HG02642 (cell line): ENCODE measurements at regions not wholly inside any gene's neighbourhood (a gene's known extent, or its start where the extent isn't known, plus 50 kb on each side); places are given as distances from the start of the nearest gene placed in this dataset.
"Not testable (repeated sequence)": the region's sequence is repeated elsewhere in the genome, so short reads cannot be mapped to it uniquely, and the experiment has no call there.

Source experiments
- ATAC-seq: cut with Tn5 transposase; IDR thresholded peaks from one replicate; pipeline ENCODE4 v1.9.1; 2021; ENCODE audit warnings: mild to moderate bottlenecking; ENCODE audit not compliant: unreplicated experiment, poor library complexity

DNA sequence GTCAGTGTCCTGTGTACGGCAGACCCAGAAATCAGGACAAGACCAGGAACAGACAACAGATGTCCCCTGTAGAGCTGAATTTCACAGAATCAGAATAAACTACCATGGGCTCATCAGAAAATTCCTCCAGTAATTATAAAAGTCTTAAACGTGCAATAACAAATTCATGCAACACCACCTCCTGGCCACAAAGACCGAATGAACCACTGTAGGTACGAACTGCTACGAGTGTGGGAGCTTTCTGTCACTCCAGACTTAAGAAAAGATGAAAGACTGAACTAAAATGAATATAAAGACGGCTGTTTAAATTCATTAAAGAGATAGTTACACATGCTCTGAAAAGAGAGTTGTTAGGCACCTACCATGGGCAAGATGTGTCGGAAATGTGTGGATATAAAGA is 333.5 kb downstream of the RRAGC start:
- no peak for ATAC-seq

DNA sequence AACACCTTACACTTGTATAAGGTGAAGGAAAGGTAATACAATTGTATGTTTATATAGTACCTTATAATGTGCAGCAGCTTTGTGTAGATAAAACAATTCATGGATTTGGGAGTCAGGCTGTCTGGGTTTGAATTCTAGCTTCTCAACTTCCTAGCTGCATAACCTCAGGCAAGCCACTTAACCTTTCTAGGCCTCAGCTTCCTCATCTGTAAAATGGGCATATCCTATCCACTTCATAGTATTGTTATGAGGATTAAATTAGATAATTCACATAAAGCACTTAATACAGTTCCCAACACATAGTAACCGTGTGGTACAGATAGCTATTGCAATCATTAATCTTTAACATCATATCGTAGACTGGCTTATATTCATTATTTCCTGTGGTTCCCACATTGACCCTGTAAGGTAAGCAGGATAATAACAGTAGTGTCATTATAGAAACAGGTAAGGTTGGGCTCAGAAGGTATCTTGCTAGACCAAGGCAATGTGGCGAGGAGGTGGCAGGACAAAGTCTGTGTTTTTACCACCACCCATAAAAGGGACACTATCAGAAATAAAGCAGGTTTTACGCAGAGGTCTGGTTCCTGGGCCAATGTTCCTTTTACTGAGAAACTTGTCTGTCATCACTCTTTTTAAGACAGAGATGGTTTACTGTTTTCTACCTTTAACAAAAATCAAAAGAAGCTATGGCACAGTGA is 334.1 kb downstream of the RRAGC start:
- no peak for ATAC-seq

DNA sequence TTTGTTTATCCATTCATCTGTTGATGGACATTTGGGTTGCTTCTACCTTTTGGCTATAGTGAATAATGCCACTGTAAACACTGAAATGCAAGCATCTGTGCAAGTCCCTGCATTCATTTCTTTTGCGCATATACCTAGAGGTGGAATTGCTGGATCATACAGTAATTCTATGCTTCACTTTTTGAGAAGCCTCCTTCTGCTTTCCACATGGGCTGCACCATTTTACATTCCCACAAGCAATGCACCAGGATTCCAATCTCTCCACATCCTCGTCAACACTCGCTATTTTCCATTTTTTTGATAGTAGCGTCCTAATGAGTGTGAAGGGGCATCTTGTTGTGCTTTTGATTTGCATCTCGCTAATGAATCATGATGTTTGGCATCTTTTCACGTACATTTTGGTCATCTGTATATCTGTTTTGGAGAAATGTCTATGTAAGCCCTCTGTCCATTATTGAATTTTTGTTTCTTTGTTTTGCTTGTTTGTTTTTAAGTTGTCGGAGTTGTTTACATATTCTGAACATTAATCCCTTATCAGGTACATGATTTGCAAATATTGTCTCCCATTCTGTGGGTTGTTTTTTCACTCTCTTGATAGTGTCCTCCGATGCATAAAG is 335.4 kb downstream of the RRAGC start:
- ATAC-seq, result no peak

DNA sequence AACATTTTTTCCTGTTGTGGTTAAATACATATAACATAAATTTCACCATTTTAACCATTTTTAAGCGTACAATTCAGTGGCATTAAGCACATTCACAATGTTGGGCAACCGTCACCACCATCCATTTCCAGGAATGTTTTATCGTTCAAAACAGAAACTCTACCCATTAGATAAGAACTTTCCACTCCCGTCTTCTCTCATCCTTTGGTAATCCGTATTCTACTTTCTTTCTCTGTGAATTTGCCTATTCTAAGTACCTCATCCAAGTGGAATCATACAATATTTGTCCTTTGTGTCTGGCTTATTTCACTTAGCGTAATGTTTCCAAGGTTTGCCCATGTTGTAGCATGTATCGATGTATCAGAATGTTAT is 336.0 kb downstream of the RRAGC start:
- no peak for ATAC-seq

DNA sequence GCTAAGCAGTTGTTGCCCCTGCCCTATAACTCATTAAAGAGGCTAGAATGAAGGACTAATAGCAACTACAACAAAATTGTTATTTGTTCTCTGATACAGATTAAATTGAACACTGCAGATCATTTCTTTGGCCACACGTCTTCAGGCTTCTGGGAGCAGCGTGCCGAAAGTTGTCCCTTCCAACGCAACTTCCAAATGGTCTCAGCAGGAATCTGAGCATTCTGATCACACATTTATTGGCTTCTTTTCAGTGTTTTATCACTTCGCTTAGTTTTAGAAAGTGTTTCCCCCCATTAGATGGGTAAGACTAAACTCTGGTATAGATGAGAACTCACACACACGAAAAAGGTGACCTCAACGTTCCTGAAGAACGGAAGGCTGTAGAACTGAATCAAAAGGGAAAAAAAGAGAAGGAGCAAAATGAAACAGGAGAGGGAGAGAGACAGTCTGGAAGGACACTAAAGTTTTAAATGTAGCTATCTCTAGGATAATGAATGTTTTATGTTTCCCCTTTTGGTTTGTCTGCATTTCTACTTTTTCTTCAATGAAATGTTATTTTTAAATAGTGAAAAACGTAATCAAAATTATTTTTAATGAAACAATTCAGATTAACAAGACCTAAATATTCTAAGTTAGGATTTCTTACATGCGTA is 336.5 kb downstream of the RRAGC start:
- ATAC-seq, result no peak

DNA sequence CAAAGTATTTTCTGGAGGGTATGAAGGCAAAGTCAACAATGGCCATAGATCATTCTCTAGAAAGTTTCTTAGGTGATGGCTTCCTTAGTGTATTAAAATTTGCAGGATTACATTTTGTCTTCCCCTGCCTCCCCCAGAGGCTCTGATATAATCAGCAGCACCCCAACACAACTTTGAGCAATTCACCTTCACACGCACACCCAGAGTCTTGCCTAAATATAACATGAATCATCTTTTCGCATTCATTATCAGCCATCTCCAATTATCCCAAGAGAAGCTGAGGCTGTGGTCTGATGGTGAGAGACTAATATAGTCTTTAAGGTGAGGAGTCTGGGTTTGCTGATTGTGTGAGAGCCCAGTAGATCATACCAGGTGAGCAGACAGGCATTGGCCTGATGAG is 343.0 kb downstream of the RRAGC start:
- no peak for ATAC-seq

DNA sequence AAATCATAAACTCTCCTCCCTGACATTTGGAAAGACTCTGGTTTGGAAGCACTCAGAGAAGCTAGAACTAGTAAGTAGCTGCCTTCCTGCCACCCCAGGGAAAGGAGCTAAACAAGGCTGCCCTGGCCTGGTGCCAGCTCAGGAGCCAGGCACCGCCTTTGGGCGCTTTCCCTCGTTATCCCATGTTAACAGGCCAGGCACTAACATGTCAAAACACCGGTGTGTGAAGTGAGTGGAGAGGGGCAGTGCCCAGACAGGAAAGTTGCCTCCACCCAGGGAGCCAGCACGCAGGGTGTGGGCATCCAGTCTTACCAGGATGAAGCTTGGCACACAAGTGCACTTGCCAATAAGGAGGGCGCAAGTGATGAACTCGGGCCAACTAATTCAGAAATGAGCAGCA is 346.8 kb downstream of the RRAGC start:
- ATAC-seq, result no peak

DNA sequence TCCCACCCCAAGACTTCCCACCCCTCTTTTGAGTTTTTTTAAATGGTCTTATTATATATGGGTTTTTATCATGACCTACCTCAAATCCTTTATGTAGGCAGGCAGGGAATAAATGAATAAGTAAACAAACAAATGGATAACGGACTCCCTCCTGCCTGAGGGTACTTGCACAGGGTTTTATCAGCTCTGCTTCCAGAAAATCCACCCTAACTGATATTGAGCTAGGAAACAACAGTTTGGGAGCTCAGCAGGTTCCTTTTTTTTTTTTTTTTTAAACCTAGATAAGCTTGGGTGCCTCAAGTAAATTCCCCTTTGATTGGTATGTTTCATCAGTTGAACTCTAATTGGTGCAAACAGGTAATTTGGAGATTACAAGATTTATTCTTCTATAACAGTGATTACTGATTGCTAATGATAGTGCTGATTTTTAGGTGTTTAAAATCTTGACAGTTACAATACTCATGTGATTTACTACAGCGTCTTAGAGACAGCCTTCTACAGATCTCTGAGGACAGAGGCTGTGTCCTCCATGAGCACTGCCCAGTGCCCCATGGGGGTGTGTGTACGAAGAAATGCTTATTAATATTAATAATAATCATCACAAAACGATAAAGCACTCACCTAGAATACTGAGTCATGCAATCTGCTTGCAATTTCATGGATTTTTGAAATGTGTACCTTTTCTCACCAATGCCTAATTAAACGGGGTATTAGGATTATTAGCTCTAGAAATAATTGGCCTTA is 347.4 kb downstream of the RRAGC start:
- ATAC-seq, result no peak

DNA sequence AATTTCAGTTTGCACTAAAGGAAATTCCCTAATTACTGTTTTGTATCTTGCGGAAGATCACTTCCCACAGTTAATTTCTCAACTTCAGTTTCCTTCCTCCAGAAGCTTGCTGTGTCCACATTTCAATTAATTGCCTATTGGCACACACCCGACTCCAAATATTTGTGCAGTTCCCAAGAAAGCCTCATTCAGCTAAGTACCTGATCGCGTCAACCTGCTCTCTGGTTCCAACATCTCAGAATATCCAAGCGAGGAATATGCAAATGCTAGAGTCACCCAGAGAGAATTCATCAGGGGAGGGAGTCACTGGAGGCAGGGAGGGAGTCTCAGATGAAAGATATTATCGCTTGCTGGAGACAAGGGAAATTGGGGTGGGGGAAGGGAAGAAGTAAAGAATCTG is 351.3 kb downstream of the RRAGC start:
- ATAC-seq, result no peak

DNA sequence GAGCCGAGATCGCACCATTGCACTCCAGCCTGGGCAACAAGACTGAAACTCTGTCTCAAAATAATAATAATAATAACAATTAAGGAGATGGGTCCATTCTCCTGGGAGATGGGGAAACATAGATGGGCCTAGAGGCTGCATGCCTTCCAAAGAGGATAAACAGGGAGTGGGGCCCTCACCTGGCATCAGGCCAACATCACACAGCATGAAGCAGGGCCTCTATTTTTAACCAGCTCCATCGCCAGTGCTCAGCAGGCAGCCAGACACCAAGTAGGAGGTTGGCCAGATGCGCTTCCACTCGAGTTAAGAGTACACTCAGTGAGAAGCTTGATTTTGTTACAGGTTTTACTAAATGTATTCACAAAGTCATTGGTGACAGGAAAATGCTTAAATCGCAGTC is 352.0 kb downstream of the RRAGC start:
- no peak for ATAC-seq

DNA sequence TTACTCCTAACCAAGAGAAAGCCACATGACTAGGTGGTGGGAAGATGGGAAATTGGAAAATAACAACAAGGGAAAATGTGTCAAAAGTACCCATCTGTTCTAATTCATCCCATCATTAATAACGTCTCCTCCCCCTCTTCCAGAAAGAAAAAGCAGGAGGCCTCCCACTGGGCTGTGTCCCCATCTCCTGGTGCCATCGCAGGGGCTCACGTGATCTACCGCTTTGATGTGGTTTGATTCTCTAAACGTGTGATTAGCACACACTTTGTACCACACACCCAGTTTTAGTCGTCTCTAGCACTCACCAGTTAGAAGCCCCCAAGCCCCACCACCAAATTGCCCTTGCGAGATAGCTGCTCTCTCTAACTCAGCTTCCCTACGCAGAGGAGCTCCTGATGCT is 353.6 kb downstream of the RRAGC start:
- ATAC-seq, result no peak

DNA sequence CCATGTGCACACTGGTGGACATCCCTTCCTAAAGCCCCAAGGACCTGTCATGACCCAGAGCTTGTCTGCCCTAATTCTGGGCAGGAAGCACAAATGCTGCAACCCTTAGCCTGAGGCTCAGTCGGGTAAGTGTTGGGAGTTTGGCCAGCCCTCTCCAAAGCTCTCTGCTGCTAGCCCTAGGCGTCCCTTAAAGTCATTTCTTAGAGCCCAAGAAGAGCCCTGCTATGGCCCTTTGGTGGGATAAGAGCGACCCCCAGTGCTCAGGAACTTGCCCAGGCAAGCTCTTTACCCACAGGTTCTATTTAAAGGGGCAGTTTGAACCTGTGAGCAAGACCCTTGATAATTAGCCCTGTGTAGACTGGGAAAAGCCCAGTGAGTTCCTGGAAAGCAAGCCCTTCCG is 356.8 kb downstream of the RRAGC start:
- ATAC-seq, result no peak

DNA sequence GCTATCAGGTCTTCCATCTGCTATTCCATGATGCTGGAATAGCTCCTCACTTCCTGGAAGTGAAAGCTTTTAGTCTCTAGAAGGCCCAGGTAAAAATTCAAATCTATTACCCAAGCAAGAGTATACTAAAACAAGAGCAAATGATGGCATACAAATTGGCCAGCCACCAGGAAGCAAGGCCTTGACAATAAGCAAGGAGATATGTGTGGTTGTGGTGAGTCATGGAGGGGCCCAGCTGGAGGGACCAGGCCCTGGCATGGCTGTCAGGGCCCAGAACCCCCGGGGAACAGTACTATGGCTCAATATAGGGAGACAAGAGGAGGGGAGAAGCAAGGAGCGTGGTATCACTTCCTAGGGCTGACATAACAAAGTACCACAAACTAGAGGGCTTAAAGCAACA is 358.7 kb downstream of the RRAGC start:
- no peak for ATAC-seq

DNA sequence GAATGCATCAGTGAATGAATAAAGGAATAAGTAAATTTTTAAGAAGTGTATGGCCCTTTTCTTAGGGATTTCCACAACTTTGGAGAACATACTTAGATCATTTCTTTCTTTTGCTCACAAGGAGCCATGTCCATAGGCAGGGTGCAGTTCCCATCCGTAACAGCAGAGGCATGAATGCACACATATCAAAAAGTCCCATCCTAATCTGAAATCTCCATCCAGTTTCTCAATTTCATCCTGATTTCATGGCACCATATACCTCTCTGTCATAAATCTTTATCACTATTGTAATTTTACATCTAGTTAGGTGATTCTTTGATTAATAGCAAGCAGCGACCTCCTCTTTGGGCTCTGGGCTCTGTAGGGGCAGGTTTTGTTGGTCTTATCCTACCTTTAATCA is 359.2 kb downstream of the RRAGC start:
- no peak for ATAC-seq

DNA sequence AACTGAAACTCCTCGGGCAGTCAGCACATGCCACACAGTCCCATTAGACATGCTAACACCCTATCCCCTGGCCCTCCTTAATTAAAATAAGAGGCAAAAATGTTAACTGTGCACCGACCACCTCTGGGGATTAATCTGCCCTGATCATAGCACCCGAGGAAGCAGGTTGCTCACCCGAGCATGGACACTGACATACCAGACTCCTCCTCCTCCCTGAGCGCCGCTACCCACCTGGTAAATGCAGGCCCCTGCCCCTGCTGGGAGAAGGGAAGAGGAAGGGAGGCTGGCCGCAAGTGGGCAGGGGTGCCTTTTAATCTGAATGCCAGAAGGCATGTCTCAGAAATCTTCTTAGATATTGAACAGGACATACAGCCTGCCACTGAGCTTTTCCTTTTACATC is 360.9 kb downstream of the RRAGC start:
- no peak for ATAC-seq

DNA sequence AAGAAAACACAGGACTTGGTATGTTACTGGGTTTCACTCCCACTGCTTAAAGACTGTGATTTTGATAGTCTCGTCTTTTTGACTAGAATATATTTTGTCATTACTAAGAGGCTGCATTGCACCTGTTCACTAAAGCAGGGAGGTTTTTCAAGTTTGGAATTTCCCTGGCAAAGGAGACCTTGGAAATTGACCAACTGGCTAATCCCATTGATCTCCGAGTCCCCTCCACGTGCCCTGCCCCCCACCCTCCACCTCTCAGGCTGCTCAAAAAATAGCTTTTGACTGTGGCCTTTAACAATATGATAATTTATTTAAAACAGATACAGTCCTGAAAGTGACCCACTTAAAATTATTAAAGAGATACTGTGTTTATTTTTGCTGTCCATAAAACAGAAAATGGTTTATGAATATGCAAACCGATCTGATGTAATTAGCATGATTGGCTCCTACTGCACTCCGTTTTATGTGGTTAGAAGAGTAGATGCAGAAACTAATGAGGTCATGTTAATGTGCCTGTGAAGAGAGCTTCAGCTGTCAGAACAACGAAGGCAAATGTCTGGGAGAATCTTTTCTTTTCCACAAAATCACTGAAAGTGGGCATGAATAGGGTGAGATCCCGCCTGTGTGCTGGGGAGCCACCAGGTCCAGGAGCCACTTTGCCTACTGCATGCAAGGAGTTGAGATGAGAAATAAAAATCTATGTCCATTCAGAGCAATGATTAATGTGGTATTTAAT is 361.5 kb downstream of the RRAGC start:
- ATAC-seq, result no peak

DNA sequence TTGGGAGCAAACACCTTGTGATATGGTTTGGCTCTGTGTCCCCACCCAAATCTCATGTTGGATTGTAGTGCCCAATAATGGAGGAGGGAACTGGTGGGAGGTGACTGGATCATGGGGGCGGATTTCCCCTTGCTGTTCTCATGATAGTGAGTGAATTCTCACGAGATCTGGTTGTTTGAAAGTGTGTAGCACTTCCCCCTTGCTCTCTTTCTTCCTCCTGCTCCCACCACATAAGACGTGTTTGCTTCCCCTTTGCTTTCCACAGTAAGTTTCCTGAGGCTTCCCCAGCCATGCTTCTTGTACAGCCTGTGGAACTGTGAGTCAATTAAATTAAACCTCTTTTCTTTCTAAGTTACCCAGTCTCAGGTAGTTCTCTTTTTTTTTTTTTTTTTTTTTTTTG is 366.3 kb downstream of the RRAGC start:
- ATAC-seq, result not testable (repeated sequence)

DNA sequence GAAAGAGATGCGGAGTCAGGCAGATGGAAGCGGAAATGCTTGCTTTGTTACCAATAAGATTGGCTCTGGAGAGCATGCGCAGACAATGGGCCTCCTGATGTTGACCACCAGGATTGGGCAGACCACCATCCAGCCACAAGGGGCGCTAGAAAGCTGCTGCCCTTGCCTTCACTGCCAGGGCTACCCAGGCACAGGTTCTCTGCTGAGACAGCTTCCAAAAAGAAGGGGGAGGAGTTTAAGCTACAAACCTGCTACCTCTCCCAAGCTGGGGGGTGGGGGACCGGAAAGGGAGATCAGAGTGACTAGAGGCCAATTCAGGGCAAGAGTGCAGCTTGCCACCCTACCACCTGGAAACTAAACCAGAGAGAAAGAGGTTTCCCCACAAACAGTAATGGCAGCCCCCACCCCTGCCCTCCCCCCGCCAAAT is 369.7 kb downstream of the RRAGC start:
- ATAC-seq, result no peak

DNA sequence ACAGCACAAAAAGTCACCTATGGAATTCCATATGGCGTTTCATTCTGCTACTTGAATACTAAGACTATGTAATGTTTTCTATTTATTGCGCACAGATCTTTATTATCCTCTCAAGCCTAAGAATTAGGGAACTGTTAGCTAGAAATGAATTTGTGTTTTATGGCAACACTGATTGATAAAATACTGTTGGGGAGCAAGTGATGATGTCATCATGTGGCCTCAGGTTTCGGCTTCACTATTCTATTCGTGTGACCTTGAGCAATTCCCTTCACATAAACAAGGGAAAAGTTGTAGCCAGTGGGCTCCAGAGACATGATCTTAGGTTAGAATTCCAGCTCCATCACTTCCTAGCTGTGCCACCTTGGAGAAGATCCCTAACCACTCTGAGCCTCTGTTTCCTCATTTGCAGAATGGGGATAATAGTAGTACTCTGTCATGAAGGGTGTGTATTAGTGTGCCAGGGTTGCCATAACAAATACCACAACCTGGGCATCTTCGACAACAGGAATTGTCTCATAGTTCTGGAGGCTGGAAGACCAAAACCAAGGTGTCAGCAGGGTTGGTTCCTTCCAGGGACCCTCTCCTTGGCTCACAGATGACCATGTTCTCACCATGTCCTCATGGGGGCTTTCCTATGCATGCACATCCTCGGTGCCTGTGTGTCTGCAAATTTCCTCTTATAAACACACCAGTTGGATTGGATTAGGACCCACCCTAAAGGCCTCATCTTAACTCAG is 371.2 kb downstream of the RRAGC start:
- ATAC-seq, result no peak

DNA sequence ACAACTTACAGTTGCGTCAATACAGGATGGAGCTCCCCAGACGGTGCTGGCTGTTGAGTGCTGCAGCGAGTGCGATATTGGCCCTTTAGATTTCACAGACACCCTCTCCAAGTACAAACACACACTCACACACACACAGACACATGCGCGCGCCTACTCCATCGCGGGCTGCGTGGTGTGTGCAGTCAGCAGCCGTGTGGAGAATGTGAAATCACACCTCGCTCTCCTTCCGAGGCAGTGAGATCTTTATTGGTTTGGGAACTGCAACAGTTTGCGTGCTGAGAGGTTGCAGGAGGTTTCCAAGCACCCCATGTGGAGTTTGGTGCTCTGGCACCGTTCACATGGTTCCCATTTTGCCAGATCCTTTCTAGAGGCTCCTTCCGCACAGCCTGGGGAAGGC is 372.2 kb downstream of the RRAGC start:
- ATAC-seq, result no peak
